ENCODE measurements at regions not wholly inside any gene's neighbourhood (a gene's known extent, or its start where the extent isn't known, plus 50 kb on each side); places are given as distances from the start of the nearest gene placed in this dataset.

DNA sequence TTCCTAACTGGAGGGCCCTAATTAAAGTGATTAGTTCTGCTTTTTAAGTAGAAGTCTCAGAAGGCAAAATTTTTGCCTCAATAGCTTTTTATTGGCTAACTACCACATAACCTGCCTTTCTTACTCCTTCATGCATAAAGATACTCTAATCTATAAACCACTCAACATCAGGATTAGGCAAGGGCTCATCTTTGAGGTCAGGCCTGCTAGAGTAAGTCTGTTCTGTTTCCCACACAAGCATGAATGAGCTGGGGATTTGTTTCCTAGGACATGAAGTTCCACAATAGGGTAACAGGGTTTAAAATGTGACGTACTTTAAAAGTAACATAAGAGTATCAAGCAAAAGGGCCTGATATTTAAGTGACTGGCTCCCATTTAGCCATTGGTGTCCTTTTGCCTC, 522.7 kb upstream of the TYRP1 start:
- DNase-seq = no peak

DNA sequence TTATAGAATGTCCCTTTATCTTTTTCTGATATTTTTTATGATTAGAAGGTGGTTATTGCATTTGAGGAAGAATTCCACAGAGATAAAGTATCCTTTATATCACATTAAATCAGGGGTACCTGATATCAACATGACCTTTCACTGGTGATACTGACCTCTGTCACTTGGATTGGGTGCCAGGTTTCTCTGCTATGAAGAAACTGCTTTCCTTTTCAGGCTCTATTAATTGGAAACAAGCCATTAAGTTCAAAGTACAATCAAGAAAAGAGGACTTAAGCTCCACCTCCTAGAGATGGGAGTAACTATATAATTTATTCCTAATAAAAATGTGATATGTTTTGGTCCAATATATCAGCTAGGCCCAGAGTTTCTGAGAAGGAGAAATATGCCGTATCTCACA, 514.6 kb upstream of the TYRP1 start:
- no peak for DNase-seq

GRCh38 chr9:12182806-12183205, 510.4 kb upstream of the TYRP1 start:
- no peak for DNase-seq

GRCh38 chr9:12183321-12183720, 509.9 kb upstream of the TYRP1 start:
- DNase-seq = no peak

DNA sequence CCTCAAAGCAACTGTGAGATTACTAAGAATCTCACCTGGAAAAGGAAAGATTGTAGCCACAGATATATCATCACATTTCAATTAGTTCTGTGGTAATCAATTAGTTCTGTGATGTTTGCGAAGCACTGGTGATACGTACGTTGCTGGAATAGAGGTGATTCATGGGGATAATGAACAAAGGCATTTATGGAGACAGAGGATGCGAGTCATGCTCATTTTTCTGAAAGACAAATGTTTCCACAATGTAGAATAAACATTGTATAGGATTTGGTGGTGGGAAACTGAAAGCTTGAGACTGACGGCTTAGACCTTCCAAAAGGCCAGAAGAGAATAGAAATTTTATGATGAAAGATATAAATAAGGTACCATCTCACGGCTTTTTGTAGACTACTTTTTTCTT, 507.3 kb upstream of the TYRP1 start:
- no peak for DNase-seq

DNA sequence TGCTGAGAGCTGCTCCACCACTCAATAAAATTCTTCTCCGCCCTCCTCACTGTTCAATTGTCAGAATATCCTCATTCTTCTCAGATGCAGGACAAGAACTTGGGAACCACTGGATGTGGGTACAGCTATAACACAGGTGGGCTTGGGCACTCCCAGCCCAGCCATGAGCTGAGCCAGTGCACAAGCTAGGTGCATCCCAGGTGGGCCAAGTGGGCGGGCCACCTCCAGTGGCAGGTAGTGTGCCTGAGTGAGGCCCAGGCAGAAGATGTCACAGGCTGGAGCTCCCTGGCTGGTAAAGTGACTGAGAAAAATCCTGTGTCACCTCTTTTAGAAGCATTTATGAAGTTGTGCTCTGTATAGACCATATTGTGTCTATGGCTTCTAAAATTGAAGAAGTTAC, 501.6 kb upstream of the TYRP1 start:
- DNase-seq = no peak

GRCh38 chr9:12194731-12195130, 498.5 kb upstream of the TYRP1 start:
- no peak for DNase-seq

- no peak for DNase-seq
Observed at GRCh38 chr9:12195456-12195855, 497.7 kb upstream of the TYRP1 start.

DNA sequence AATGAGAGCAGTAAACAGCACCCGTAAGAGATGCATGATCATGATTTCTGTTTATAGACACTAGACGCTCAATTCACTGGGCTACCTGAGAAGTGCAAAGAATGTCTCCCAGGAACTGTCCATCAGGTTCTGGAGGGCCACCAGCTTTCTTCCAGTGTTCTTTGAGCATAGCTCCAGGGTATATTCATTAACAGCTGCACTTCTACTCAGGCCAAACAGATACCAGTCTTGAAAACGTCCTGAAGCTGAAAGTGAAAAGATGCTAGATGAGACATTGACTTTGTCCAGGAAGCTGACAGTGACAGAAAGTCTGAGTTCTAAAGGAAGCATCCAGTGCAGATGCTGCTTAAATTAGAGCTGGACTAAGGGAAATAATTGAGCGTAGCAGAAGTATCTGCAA, 488.7 kb upstream of the TYRP1 start:
- DNase-seq = no peak

GRCh38 chr9:12212860-12213259, 480.3 kb upstream of the TYRP1 start:
- DNase-seq = no peak

DNA sequence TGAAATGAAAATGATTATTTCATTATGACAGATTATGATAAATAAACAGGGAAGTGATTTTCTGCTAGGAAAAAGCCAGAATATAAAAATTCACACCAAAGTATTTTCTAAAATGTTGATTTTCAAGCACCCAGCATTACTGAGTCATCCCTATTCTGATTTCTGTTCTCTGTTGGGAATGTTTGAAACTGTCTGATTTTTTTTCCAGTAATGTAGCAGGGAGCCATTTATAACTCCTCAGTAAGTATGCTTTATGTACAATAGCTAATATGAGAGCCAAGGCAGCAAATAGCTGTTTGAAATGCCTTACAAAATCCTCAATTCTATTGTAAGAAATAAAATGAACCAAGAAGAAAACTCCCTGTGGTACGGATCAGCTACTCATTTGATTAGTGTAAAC, 471.7 kb upstream of the TYRP1 start:
- DNase-seq = no peak

GRCh38 chr9:12224449-12224848, 468.7 kb upstream of the TYRP1 start:
- no peak for DNase-seq

DNA sequence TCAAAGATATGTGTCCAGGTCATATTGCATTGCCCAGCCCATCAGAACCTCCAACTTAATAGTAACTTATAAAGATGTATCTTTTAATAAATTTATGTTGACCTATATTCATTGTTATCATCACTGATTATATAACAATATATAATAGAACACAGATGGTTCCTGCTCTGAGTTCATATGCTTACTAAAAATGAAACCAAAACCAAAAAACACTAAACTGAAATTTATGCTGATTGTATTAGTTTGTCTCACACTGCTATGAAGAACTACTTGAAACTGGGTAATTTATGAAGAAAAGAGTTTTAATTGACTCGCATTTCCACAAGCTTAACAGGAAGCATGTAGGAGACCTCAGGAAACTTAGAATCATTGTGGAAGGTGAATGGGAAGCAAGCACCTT, 462.5 kb upstream of the TYRP1 start:
- no peak for DNase-seq

GRCh38 chr9:12231832-12232231, 461.4 kb upstream of the TYRP1 start:
- DNase-seq = no peak

DNA sequence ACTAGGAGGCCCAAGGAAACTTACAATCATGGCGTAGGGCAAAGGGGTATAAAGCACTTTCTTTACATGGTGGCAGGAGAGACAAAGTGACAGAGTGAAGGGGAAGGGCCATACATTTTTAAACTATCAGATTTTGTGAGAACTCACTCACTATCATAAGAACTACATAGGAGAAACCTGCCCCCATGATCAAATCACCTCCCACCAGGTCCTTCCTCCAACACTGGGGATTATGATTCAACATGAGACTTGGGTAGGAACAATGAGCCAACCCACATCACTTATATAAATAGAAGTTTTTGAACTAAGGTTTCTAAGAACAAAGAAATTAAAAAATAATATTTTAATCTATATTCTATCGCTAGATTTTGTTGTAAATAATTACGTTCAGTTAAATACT, 460.3 kb upstream of the TYRP1 start:
- DNase-seq = no peak

DNA sequence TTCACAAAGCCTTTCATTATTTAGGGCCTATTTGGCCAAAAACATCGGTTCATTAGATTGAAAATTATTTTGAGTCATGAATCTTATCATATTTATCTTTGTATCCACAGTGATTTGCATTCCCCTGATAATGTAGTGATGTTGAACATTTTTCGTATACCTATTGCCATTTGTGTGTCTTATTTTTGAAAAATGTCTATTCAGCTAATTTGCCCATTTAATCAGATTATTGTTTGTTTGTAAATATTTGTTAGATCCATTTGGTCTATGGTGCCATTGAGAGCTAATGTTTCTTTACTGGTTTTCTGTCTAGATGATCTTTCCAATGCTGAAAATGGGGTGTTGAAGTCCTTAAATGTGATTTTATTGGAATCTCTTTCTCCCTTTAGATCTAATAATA, 439.2 kb upstream of the TYRP1 start:
- DNase-seq = no peak

- no peak for DNase-seq
Observed at GRCh38 chr9:12266758-12267157, 426.4 kb upstream of the TYRP1 start.

DNA sequence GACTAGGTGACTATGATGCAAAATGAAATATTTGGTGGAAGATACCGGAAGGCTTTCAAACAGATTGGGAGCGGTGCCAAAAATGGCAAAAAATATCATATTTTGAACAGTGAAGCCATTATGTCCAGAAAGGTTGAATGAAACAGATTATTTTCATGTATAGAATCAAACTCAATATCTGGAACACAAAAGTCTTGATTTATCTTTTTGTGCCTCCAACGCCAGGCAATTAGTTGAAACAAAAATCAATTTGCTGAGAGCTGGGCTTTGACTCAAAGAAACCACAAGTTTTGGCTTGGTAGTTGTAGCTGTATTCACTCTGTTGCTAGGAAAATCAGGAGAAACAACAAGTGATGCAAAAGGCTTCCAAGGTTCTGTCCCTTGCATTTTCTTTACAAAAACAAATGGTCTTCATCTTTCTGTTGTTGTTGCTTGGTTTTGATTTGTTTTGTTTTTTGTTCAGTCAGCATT, 421.7 kb upstream of the TYRP1 start:
- no peak for DNase-seq

DNA sequence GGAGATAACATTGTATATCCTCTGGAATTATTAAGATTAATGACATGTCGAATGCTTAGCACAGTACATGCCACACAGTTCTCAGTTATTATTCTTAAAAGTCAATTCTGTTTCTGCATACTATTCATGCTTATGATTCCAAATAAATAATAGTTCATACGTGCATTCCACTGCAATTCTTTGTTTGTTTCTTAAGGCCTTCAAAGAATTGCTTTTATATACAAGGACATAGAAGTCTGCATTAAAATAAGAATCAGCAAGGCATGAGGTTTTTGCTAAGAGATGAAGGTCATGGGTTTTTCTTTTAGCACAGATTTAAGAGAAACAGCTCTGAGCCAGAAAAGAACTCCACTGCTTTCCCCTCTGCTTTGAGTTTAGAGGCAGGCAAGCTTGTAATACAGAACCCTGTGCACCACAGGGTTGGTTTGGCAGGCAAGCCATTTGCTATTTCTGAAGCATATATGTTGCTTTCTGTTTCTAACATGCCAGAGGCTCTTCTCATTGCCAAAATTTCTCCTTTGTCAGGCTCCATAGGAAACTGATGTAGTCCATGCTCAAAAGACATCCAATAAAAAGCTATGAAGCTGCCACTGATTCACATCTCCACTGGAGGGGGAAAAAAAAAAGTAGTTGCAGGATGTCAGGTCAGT, 420.6 kb upstream of the TYRP1 start:
- DNase-seq = no peak

DNA sequence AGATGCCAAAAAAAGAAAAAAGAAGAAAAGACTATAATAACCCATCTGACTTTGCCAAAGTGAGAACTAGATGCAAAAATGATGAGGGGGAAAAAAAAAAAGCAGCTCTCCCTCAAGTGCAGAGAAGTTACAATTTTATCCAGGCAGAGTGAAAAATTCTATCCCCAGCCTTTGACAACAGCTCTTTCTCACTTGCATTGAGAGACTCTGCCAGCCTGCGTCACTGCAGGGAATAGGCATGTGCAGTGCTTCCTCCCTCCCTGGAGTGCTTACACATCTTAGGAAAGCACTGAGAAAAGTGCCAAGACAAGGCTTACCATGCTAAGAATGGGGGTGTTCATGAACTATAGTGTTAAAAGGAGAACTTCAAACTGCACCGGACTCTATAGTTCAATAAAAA, 418.6 kb upstream of the TYRP1 start:
- DNase-seq = no peak

- no peak for DNase-seq
Observed at GRCh38 chr9:12276505-12276904, 416.7 kb upstream of the TYRP1 start.

GRCh38 chr9:12289711-12290110, 403.5 kb upstream of the TYRP1 start:
- DNase-seq = no peak

DNA sequence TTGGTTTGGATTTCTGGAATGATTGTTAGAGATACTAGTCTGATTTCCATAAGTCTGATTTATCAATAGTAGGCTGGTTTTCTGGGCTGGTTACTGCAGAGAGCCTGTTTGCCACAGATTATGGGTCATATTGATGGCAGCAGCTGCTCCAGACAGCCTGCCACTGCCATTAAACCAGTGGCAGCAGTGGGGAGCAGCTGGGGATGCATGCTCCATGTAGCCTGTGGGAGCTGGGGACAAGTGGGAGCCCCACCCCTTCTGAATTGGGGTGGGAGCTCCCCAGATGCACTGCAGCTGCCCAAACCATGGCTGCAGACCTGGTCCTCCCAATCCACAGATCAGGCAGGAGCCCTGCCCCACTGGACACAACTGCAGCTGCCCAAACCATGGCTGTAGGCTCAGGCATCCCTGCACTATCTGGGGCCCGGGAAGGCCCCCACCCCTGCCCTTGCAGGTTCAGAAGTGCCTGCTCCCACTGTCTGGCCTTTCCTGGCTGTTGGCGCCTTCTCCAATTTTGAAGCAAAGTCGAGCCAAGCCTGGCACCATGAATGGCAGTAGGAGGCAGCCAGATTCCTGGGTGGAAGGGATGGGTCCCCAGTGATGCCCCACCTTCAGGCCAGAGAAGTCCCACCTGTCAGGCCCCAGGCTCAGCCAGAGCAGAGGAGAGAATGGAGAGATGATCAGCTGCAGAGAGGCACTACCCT, 402.9 kb upstream of the TYRP1 start:
- DNase-seq = no peak

DNA sequence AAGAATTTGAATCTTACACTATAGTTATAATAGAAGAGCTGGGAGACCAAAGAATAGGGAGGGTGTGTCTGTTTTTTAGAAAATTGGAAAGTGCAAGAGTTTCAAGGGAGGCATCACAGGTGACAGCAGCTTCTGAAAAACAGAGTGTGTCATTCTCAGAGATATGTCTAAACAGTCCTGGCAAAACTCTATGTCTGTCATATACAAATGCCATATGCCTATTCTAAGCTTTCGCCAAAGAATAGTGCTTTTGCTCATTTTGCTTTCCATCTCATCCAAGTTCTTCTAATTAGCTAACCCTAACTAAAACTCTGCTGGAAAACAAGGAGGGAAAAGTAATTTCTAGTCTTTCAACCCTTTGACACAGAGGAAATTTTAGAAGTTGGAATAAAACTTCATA, 388.0 kb upstream of the TYRP1 start:
- no peak for DNase-seq

GRCh38 chr9:12314589-12314988, 378.6 kb upstream of the TYRP1 start:
- DNase-seq = no peak
